ENCODE measurements at regions not wholly inside any gene's neighbourhood (a gene's known extent, or its start where the extent isn't known, plus 50 kb on each side); places are given as distances from the start of the nearest gene placed in this dataset.

GRCh38 chr4:85407546-85407945, 67.4 kb upstream of the ARHGAP24 start:
- no peaks in the 10 kb centered on the region for H3F3A ChIP-seq (ENCODE audit: insufficient read depth, low read length)
- H3K36me3 ChIP-seq (replicated peaks; ENCODE audit: insufficient read depth, low read length): no peaks in the 10 kb centered on the region
- no peak overlapping the region for H3K27ac ChIP-seq (ENCODE audit: low read length)
- no peaks in the 10 kb centered on the region for H3K79me2 ChIP-seq (ENCODE audit: low read length)
- no peak for DNase-seq
- H3K9me2 ChIP-seq (replicated peaks; ENCODE audit: insufficient read depth, low read length): no peaks in the 10 kb centered on the region
- no peaks in the 10 kb centered on the region for H3K27me3 ChIP-seq (replicated peaks; ENCODE audit: insufficient read depth, low read length)
- no peak overlapping the region for H3K4me2 ChIP-seq (ENCODE audit: low read depth, low read length)
- no peaks in the 10 kb centered on the region for H3K4me1 ChIP-seq (ENCODE audit: low read length)
- no peaks in the 10 kb centered on the region for H4K20me1 ChIP-seq (ENCODE audit: insufficient read depth, low read length)
- H2AFZ ChIP-seq (ENCODE audit: low read length): no peak overlapping the region
- no peak overlapping the region for H3K9ac ChIP-seq (ENCODE audit: low read length)
- no peaks in the 10 kb centered on the region for H3K9me3 ChIP-seq (replicated peaks; ENCODE audit: insufficient read depth, low read length)
- TF ChIP-seq EZH2phosphoT487 (IDR thresholded peaks at IDR 0.05; ENCODE audit: low read length) (no peak), EZH2 (optimal IDR thresholded peaks at IDR 0.05; ENCODE audit: low read depth, low read length) (no peak), CTCF (IDR thresholded peaks at IDR 0.05; ENCODE audit: low read length) (no peak)
- no peak overlapping the region for H3K4me3 ChIP-seq (ENCODE audit: low read length)

DNA sequence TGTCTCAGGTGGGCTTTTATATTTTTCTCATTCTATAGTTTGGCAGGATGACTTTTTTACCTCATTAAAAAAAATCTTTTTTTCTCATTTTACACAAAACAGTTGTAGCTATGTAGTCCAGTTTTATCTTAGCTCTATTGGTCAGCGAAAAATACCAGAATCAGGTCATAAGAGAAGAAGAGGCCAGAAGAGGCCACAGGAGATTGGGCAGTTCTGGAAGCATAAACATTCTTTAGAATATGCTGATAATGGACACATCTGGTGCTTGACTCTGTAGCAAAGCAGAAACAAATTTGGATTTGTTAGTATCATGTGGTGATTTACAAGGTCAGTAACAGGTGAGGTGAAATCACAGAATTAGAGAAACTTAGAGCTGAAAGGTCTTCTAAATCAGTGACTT, 66.6 kb upstream of the ARHGAP24 start:
- Histone ChIP-seq H3K9me3 (replicated peaks; ENCODE audit: insufficient read depth, low read length) (no peaks in the 10 kb centered on the region), H4K20me1 (ENCODE audit: insufficient read depth, low read length) (no peaks in the 10 kb centered on the region), H3K4me1 (ENCODE audit: low read length) (no peaks in the 10 kb centered on the region), H3F3A (ENCODE audit: insufficient read depth, low read length) (no peaks in the 10 kb centered on the region), H2AFZ (ENCODE audit: low read length) (no peak overlapping the region), H3K36me3 (replicated peaks; ENCODE audit: insufficient read depth, low read length) (no peaks in the 10 kb centered on the region), H3K9me2 (replicated peaks; ENCODE audit: insufficient read depth, low read length) (no peaks in the 10 kb centered on the region), H3K27me3 (replicated peaks; ENCODE audit: insufficient read depth, low read length) (no peaks in the 10 kb centered on the region), H3K4me3 (ENCODE audit: low read length) (no peak overlapping the region), H3K79me2 (ENCODE audit: low read length) (no peaks in the 10 kb centered on the region), H3K9ac (ENCODE audit: low read length) (no peak overlapping the region), H3K4me2 (ENCODE audit: low read depth, low read length) (no peak overlapping the region), H3K27ac (ENCODE audit: low read length) (no peak overlapping the region)
- no peak for DNase-seq
- TF ChIP-seq EZH2 (optimal IDR thresholded peaks at IDR 0.05; ENCODE audit: low read depth, low read length): no peak
- no peak for TF ChIP-seq CTCF (IDR thresholded peaks at IDR 0.05; ENCODE audit: low read length)
- TF ChIP-seq EZH2phosphoT487 (IDR thresholded peaks at IDR 0.05; ENCODE audit: low read length): no peak

DNA sequence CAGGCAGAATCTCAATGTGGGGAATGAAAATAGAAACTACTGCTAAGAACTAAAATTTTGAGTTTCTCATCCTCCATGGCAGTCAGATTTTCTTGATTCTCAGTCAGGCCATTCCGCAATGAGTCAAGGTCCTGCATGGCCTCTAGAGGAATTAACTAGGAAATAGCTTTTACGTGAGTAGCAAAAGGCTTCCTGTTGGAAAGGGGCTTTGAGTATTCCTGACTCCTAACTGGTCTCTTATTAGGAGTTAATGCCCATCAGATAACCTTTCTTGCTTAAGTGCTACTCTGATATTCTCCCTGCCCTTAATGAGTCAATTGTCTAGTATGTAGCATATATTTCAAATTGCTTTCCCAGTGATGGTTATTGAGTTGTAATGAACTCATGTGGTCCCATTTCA, 65.7 kb upstream of the ARHGAP24 start:
- Histone ChIP-seq H3K36me3 (replicated peaks; ENCODE audit: insufficient read depth, low read length) (no peaks in the 10 kb centered on the region), H3K9ac (ENCODE audit: low read length) (no peak overlapping the region), H3K9me2 (replicated peaks; ENCODE audit: insufficient read depth, low read length) (no peaks in the 10 kb centered on the region), H3K4me1 (ENCODE audit: low read length) (no peaks in the 10 kb centered on the region), H3K4me2 (ENCODE audit: low read depth, low read length) (no peak overlapping the region), H2AFZ (ENCODE audit: low read length) (no peak overlapping the region), H3F3A (ENCODE audit: insufficient read depth, low read length) (no peaks in the 10 kb centered on the region), H4K20me1 (ENCODE audit: insufficient read depth, low read length) (no peaks in the 10 kb centered on the region), H3K79me2 (ENCODE audit: low read length) (no peaks in the 10 kb centered on the region), H3K27ac (ENCODE audit: low read length) (no peak overlapping the region), H3K27me3 (replicated peaks; ENCODE audit: insufficient read depth, low read length) (no peaks in the 10 kb centered on the region), H3K4me3 (ENCODE audit: low read length) (no peak overlapping the region), H3K9me3 (replicated peaks; ENCODE audit: insufficient read depth, low read length) (no peaks in the 10 kb centered on the region)
- no peak for DNase-seq
- no peak for TF ChIP-seq CTCF (IDR thresholded peaks at IDR 0.05; ENCODE audit: low read length)
- TF ChIP-seq EZH2phosphoT487 (IDR thresholded peaks at IDR 0.05; ENCODE audit: low read length): no peak
- TF ChIP-seq EZH2 (optimal IDR thresholded peaks at IDR 0.05; ENCODE audit: low read depth, low read length): no peak
